NB4 (cell line): ENCODE measurements at regions not wholly inside any gene's neighbourhood (a gene's known extent, or its start where the extent isn't known, plus 50 kb on each side); places are given as distances from the start of the nearest gene placed in this dataset.

Source experiments
- MYC ChIP-seq: IDR thresholded peaks from 2 replicates; pipeline ENCODE4 v1.6.1; 2011; ENCODE audit warnings: low read depth, low read length
- POLR2A ChIP-seq: IDR thresholded peaks from 2 replicates; pipeline ENCODE4 v1.6.1; 2011; ENCODE audit warnings: mild to moderate bottlenecking; ENCODE audit not compliant: insufficient read length; ENCODE audit errors: extremely low read depth
- TF ChIP-seq, protein P1 (sequence below): IDR thresholded peaks from one replicate; pipeline ENCODE4 v1.5.1; 2012; ENCODE audit warnings: low read depth, low read length
- TF ChIP-seq, protein P2 (sequence below): IDR thresholded peaks from 2 replicates; pipeline ENCODE4 v1.6.1; 2011; ENCODE audit warnings: low read depth, low read length

DNA sequence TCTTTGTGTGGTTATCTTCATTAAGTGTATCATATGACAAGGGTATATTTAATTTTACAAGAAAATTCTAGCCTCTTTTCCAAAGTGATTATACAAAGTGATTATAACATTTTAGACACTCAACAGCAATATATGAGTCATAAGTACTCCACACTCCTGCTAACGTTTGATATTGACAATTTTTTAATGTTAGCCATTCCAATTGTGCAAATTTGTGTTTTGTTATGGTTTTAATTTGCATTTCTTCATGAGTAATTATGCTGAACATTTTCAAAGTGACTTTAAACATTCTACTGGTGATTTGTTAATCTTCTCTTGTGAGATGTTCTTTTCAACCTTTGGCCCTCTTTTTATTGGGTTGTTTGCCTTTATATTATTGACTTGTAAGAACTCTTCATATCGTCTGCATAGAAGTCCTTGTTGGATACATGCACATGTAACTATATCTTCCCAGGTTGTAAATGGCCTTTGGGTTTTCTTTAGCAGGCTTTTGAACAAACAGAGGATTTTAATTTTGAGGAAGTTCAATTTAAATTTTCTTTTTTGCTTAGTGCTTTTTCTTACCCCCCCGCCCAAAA lies 771.6 kb upstream of the ZNF608 start:
- TF ChIP-seq, protein P1, sequence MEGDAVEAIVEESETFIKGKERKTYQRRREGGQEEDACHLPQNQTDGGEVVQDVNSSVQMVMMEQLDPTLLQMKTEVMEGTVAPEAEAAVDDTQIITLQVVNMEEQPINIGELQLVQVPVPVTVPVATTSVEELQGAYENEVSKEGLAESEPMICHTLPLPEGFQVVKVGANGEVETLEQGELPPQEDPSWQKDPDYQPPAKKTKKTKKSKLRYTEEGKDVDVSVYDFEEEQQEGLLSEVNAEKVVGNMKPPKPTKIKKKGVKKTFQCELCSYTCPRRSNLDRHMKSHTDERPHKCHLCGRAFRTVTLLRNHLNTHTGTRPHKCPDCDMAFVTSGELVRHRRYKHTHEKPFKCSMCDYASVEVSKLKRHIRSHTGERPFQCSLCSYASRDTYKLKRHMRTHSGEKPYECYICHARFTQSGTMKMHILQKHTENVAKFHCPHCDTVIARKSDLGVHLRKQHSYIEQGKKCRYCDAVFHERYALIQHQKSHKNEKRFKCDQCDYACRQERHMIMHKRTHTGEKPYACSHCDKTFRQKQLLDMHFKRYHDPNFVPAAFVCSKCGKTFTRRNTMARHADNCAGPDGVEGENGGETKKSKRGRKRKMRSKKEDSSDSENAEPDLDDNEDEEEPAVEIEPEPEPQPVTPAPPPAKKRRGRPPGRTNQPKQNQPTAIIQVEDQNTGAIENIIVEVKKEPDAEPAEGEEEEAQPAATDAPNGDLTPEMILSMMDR, result no peak
- TF ChIP-seq, protein P2, sequence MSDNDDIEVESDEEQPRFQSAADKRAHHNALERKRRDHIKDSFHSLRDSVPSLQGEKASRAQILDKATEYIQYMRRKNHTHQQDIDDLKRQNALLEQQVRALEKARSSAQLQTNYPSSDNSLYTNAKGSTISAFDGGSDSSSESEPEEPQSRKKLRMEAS, result no peak
- TF ChIP-seq POLR2A (no peak), MYC (no peak)
